ENCODE measurements at regions not wholly inside any gene's neighbourhood (a gene's known extent, or its start where the extent isn't known, plus 50 kb on each side); places are given as distances from the start of the nearest gene placed in this dataset.

DNA sequence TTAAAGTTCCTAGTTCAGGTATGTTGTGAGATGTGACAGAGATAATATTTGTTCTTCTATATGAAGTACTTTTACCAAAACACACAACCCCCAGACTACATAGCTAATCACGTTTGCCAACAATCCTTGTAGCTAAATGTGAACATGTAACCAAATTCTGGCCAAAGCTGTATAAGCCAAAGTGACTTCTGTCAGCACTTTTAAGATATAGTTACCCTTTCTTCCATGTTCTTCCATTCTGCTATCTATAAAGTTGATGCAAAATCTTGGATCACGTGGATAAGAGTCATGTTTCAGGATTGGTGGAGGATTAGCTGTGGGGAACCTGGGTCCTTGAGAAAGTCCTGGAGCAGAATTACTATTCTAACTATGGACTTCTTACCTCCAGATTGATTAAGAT lies 1366.6 kb downstream of the FSCB start:
- no peaks in the 10 kb centered on the region for H4K20me1 ChIP-seq (replicated peaks; ENCODE audit: insufficient read depth)
- H3K27ac Mint-ChIP-seq, result no peak overlapping the region

DNA sequence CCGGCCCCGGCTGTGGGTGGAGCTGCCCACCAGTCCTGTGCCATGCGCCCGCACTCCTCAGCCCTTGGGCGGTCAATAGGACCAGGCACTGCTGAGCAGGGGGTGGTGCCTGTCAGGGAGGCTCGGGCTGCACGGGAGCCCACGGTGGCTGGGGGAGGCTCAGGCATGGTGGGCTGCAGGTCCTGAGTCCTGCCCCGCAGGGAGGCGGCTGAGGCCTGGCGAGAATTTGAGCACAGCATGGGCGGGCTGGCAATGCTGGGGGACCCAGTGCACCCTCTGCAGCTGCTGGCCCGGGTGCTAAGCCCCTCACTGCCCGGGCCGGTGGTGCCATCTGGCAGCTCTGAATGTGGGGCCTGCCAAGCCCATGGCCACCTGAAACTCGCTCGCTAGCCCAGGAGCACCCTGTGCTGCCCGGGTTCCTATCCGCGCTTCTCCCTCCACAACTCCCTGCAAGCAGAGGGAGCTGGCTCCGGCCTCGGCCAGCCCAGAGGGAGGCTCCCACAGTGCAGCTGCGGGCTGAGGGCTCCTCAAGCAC lies 1371.1 kb downstream of the FSCB start:
- Mint-ChIP-seq H3K27ac (no peak overlapping the region), H3K36me3 (ENCODE audit: low read depth) (peaks cover 20% of the 10 kb centered on the region), H3K9me3 (peaks cover 34% of the 10 kb centered on the region), H3K4me3 (no peak overlapping the region), H3K4me1 (no peaks in the 10 kb centered on the region), H3K27me3 (ENCODE audit: insufficient read depth, low read depth, poor library complexity) (no peaks in the 10 kb centered on the region)
- Histone ChIP-seq H3K4me1 (ENCODE audit: insufficient read depth) (no peaks in the 10 kb centered on the region), H3K9me2 (ENCODE audit: insufficient read depth) (no peaks in the 10 kb centered on the region; the same call in 1 of the 2 replicates), H4K20me1 (replicated peaks; ENCODE audit: insufficient read depth) (no peaks in the 10 kb centered on the region), H2AFZ (no peak overlapping the region), H3F3A (replicated peaks; ENCODE audit: low read depth) (no peaks in the 10 kb centered on the region), H3K79me2 (replicated peaks; ENCODE audit: insufficient read depth) (no peaks in the 10 kb centered on the region), H3K27me3 (ENCODE audit: insufficient read depth) (no peaks in the 10 kb centered on the region), H3K36me3 (ENCODE audit: insufficient read depth) (no peaks in the 10 kb centered on the region), H3K27ac (ENCODE audit: low read depth) (no peak overlapping the region), H3K4me3 (no peak overlapping the region), H3K4me2 (no peak overlapping the region)
- ATAC-seq (no peak), DNase-seq (ENCODE audit: low spot score) (no peak)
- TF ChIP-seq POLR2AphosphoS5 (IDR thresholded peaks at IDR 0.05; ENCODE audit: low read depth), result no peak
- TF ChIP-seq, protein P1, sequence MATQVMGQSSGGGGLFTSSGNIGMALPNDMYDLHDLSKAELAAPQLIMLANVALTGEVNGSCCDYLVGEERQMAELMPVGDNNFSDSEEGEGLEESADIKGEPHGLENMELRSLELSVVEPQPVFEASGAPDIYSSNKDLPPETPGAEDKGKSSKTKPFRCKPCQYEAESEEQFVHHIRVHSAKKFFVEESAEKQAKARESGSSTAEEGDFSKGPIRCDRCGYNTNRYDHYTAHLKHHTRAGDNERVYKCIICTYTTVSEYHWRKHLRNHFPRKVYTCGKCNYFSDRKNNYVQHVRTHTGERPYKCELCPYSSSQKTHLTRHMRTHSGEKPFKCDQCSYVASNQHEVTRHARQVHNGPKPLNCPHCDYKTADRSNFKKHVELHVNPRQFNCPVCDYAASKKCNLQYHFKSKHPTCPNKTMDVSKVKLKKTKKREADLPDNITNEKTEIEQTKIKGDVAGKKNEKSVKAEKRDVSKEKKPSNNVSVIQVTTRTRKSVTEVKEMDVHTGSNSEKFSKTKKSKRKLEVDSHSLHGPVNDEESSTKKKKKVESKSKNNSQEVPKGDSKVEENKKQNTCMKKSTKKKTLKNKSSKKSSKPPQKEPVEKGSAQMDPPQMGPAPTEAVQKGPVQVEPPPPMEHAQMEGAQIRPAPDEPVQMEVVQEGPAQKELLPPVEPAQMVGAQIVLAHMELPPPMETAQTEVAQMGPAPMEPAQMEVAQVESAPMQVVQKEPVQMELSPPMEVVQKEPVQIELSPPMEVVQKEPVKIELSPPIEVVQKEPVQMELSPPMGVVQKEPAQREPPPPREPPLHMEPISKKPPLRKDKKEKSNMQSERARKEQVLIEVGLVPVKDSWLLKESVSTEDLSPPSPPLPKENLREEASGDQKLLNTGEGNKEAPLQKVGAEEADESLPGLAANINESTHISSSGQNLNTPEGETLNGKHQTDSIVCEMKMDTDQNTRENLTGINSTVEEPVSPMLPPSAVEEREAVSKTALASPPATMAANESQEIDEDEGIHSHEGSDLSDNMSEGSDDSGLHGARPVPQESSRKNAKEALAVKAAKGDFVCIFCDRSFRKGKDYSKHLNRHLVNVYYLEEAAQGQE (IDR thresholded peaks at IDR 0.05; ENCODE audit: unreplicated experiment), result no peak
- no peak for TF ChIP-seq NANOG (IDR thresholded peaks at IDR 0.05; ENCODE audit: borderline replicate concordance)
- TF ChIP-seq CREB1 (CRISPR knock-in tag; IDR thresholded peaks at IDR 0.05; ENCODE audit: low read depth), result no peak
- TF ChIP-seq STAT1 (IDR thresholded peaks at IDR 0.05; ENCODE audit: unreplicated experiment), result no peak
- TF ChIP-seq, protein P2, sequence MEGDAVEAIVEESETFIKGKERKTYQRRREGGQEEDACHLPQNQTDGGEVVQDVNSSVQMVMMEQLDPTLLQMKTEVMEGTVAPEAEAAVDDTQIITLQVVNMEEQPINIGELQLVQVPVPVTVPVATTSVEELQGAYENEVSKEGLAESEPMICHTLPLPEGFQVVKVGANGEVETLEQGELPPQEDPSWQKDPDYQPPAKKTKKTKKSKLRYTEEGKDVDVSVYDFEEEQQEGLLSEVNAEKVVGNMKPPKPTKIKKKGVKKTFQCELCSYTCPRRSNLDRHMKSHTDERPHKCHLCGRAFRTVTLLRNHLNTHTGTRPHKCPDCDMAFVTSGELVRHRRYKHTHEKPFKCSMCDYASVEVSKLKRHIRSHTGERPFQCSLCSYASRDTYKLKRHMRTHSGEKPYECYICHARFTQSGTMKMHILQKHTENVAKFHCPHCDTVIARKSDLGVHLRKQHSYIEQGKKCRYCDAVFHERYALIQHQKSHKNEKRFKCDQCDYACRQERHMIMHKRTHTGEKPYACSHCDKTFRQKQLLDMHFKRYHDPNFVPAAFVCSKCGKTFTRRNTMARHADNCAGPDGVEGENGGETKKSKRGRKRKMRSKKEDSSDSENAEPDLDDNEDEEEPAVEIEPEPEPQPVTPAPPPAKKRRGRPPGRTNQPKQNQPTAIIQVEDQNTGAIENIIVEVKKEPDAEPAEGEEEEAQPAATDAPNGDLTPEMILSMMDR (conservative IDR thresholded peaks at IDR 0.05; ENCODE audit: low read depth in 2 of 2), result no peak
- TF ChIP-seq, protein P3, sequence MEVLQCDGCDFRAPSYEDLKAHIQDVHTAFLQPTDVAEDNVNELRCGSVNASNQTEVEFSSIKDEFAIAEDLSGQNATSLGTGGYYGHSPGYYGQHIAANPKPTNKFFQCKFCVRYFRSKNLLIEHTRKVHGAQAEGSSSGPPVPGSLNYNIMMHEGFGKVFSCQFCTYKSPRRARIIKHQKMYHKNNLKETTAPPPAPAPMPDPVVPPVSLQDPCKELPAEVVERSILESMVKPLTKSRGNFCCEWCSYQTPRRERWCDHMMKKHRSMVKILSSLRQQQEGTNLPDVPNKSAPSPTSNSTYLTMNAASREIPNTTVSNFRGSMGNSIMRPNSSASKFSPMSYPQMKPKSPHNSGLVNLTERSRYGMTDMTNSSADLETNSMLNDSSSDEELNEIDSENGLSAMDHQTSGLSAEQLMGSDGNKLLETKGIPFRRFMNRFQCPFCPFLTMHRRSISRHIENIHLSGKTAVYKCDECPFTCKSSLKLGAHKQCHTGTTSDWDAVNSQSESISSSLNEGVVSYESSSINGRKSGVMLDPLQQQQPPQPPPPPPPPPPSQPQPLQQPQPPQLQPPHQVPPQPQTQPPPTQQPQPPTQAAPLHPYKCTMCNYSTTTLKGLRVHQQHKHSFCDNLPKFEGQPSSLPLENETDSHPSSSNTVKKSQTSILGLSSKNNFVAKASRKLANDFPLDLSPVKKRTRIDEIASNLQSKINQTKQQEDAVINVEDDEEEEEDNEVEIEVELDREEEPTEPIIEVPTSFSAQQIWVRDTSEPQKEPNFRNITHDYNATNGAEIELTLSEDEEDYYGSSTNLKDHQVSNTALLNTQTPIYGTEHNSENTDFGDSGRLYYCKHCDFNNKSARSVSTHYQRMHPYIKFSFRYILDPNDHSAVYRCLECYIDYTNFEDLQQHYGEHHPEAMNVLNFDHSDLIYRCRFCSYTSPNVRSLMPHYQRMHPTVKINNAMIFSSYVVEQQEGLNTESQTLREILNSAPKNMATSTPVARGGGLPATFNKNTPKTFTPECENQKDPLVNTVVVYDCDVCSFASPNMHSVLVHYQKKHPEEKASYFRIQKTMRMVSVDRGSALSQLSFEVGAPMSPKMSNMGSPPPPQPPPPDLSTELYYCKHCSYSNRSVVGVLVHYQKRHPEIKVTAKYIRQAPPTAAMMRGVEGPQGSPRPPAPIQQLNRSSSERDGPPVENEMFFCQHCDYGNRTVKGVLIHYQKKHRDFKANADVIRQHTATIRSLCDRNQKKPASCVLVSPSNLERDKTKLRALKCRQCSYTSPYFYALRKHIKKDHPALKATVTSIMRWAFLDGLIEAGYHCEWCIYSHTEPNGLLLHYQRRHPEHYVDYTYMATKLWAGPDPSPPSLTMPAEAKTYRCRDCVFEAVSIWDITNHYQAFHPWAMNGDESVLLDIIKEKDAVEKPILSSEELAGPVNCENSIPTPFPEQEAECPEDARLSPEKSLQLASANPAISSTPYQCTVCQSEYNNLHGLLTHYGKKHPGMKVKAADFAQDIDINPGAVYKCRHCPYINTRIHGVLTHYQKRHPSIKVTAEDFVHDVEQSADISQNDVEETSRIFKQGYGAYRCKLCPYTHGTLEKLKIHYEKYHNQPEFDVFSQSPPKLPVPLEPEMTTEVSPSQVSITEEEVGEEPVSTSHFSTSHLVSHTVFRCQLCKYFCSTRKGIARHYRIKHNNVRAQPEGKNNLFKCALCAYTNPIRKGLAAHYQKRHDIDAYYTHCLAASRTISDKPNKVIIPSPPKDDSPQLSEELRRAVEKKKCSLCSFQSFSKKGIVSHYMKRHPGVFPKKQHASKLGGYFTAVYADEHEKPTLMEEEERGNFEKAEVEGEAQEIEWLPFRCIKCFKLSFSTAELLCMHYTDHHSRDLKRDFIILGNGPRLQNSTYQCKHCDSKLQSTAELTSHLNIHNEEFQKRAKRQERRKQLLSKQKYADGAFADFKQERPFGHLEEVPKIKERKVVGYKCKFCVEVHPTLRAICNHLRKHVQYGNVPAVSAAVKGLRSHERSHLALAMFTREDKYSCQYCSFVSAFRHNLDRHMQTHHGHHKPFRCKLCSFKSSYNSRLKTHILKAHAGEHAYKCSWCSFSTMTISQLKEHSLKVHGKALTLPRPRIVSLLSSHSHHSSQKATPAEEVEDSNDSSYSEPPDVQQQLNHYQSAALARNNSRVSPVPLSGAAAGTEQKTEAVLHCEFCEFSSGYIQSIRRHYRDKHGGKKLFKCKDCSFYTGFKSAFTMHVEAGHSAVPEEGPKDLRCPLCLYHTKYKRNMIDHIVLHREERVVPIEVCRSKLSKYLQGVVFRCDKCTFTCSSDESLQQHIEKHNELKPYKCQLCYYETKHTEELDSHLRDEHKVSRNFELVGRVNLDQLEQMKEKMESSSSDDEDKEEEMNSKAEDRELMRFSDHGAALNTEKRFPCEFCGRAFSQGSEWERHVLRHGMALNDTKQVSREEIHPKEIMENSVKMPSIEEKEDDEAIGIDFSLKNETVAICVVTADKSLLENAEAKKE (CRISPR knock-in tag; IDR thresholded peaks at IDR 0.05), result no peak
- no peak for TF ChIP-seq ZNF114 (CRISPR knock-in tag; IDR thresholded peaks at IDR 0.05)
- TF ChIP-seq, protein P4, sequence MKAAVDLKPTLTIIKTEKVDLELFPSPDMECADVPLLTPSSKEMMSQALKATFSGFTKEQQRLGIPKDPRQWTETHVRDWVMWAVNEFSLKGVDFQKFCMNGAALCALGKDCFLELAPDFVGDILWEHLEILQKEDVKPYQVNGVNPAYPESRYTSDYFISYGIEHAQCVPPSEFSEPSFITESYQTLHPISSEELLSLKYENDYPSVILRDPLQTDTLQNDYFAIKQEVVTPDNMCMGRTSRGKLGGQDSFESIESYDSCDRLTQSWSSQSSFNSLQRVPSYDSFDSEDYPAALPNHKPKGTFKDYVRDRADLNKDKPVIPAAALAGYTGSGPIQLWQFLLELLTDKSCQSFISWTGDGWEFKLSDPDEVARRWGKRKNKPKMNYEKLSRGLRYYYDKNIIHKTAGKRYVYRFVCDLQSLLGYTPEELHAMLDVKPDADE (IDR thresholded peaks at IDR 0.05), result no peak

More for the DNA sequence above, 1366.6 kb downstream of the FSCB start:
- Histone ChIP-seq H2AFZ (no peak overlapping the region; the same call in 1 of the 2 replicates), H3K27me3 (ENCODE audit: insufficient read depth) (no peaks in the 10 kb centered on the region), H3K4me1 (ENCODE audit: insufficient read depth) (no peaks in the 10 kb centered on the region), H3K4me3 (no peak overlapping the region), H3K36me3 (ENCODE audit: insufficient read depth) (no peaks in the 10 kb centered on the region), H3K4me2 (no peak overlapping the region), H3K27ac (ENCODE audit: low read depth) (no peak overlapping the region), H3K9me2 (ENCODE audit: insufficient read depth) (no peaks in the 10 kb centered on the region; the same call in 1 of the 2 replicates), H3F3A (replicated peaks; ENCODE audit: low read depth) (no peaks in the 10 kb centered on the region), H3K79me2 (replicated peaks; ENCODE audit: insufficient read depth) (no peaks in the 10 kb centered on the region)
- Mint-ChIP-seq H3K27me3 (ENCODE audit: insufficient read depth, low read depth, poor library complexity) (peaks cover 4% of the 10 kb centered on the region), H3K9me3 (peaks cover 19% of the 10 kb centered on the region), H3K4me1 (no peaks in the 10 kb centered on the region), H3K4me3 (no peak overlapping the region), H3K36me3 (ENCODE audit: low read depth) (peaks cover 16% of the 10 kb centered on the region)
- TF ChIP-seq CREB1 (CRISPR knock-in tag; IDR thresholded peaks at IDR 0.05; ENCODE audit: low read depth), result no peak
- TF ChIP-seq EZH2phosphoT487 (IDR thresholded peaks at IDR 0.05; ENCODE audit: unreplicated experiment), result no peak
- no peak for DNase-seq (ENCODE audit: low spot score)
- no peak for ATAC-seq

Data from GM23338 (cell line).